Fibroblast of lung (primary cell): ENCODE measurements at regions not wholly inside any gene's neighbourhood (a gene's known extent, or its start where the extent isn't known, plus 50 kb on each side); places are given as distances from the start of the nearest gene placed in this dataset.

ENCODE experiments used
- DNase-seq, 2 donors: peaks; one replicate each; pipeline versions ENCODE4 v3.0.0 to v3.0.0-alpha.2; 2010; ENCODE audit warnings: low read depth in 2 of 2
- H2AFZ ChIP-seq: 2 replicates; pipeline ENCODE4 v1.5.1; 2012; ENCODE audit warnings: low read length, control low read depth, inconsistent platforms
- H3K27ac ChIP-seq: 2 replicates; pipeline ENCODE4 v1.5.1; 2011; ENCODE audit warnings: low read length, control low read depth; ENCODE audit not compliant: insufficient read depth
- H3K27me3 ChIP-seq: 2 replicates; pipeline ENCODE4 v1.5.1; 2011; ENCODE audit warnings: mild to moderate bottlenecking, low read length; ENCODE audit not compliant: control insufficient read depth, insufficient read depth
- H3K36me3 ChIP-seq: 2 replicates; pipeline ENCODE4 v1.5.1; 2011; ENCODE audit warnings: low read length; ENCODE audit not compliant: control insufficient read depth, insufficient read depth
- H3K4me1 ChIP-seq: 2 replicates; pipeline ENCODE4 v1.5.1; 2011; ENCODE audit warnings: low read length; ENCODE audit not compliant: control insufficient read depth, insufficient read depth; ENCODE audit errors: extremely low read depth
- H3K4me2 ChIP-seq: 2 replicates; pipeline ENCODE4 v1.5.1; 2011; ENCODE audit warnings: low read length, control low read depth; ENCODE audit not compliant: insufficient read depth; ENCODE audit errors: extremely low read depth
- H3K4me3 ChIP-seq, 4 experiments: fragments of 200-600 bp in 1 of 4; sonication (generic) in 1 of 4; replicated peaks in 1 of 4; 2 replicates each; pipeline ENCODE4 v1.5.1; 2011 to 2016; ENCODE audit warnings: low read length in 4 of 4, low read depth in 3 of 4, mild to moderate bottlenecking in 3 of 4, control low read depth in 2 of 4, inconsistent platforms in 1 of 4, mixed read lengths in 1 of 4; ENCODE audit not compliant: insufficient read depth in 1 of 4; ENCODE audit errors: control extremely low read depth in 1 of 4
- H3K79me2 ChIP-seq: 2 replicates; pipeline ENCODE4 v1.5.1; 2012; ENCODE audit warnings: mild to moderate bottlenecking, low read length, inconsistent platforms; ENCODE audit not compliant: control insufficient read depth, insufficient read depth
- H3K9ac ChIP-seq: 2 replicates; pipeline ENCODE4 v1.5.1; 2011; ENCODE audit warnings: mild to moderate bottlenecking, low read length, control low read depth; ENCODE audit not compliant: insufficient read depth
- H3K9me3 ChIP-seq: 2 replicates; pipeline ENCODE4 v1.5.1; 2012; ENCODE audit warnings: low read depth, low read length; ENCODE audit not compliant: control insufficient read depth, insufficient read depth
- H4K20me1 ChIP-seq: 2 replicates; pipeline ENCODE4 v1.5.1; 2011; ENCODE audit warnings: low read length; ENCODE audit not compliant: control insufficient read depth, insufficient read depth; ENCODE audit errors: extremely low read depth
- EZH2 ChIP-seq: IDR thresholded peaks from 2 replicates; pipeline ENCODE4 v1.5.1; 2012; ENCODE audit warnings: low read length, control low read depth, mild to moderate bottlenecking; ENCODE audit errors: missing control alignments
- TF ChIP-seq, protein P1 (sequence below), 2 donors: IDR thresholded peaks in 1 of 2; conservative IDR thresholded peaks in 1 of 2; 1 replicate in 1 of 2; 2 replicates in 1 of 2; pipeline ENCODE4 v1.5.1; 2011 to 2012; ENCODE audit warnings: low read length in 2 of 2, control low read depth in 1 of 2, inconsistent platforms in 1 of 2, low read depth in 1 of 2, mild to moderate bottlenecking in 1 of 2

DNA sequence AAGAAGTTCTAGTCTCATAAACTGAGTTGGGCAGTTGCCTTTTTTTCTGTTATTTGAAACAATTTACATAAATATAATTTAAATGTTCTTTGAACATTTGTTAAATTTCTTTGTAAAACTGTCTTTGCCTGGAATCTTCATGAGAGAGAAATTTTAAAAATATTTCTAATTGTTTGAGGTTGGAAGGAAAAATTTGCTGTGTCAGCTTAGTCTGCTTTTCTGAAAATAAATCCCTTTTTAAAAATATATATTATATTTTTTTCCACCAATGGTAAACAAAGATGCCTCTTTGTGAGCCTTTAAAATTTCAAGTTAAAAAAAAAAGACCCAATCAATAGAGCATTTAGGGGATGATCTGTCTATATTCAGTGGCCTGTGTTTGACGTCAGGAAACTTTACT is 542.7 kb downstream of the KIF4B start:
- DNase-seq: no peak

DNA sequence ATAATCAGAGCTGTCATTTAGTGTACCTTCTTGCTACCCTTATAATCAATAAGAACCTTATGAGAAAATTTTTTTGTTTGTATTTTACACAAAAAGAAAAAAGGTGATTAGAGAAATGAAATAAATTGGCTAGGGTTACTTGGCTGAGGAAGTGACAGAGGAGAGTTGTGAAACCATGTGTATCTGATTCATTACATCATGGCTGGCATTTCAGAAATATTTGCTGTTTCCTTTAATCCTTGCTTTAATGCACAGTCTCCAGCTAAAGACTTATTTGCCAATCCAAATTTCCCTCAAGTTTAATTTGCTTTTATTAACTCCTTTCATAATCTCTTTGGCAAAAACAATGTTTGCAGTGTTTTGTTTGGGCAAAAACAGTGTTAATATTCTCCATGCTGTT is 543.1 kb downstream of the KIF4B start:
- H4K20me1 ChIP-seq: no peaks in the 10 kb centered on the region
- DNase-seq: no peak
- TF ChIP-seq, protein P1, sequence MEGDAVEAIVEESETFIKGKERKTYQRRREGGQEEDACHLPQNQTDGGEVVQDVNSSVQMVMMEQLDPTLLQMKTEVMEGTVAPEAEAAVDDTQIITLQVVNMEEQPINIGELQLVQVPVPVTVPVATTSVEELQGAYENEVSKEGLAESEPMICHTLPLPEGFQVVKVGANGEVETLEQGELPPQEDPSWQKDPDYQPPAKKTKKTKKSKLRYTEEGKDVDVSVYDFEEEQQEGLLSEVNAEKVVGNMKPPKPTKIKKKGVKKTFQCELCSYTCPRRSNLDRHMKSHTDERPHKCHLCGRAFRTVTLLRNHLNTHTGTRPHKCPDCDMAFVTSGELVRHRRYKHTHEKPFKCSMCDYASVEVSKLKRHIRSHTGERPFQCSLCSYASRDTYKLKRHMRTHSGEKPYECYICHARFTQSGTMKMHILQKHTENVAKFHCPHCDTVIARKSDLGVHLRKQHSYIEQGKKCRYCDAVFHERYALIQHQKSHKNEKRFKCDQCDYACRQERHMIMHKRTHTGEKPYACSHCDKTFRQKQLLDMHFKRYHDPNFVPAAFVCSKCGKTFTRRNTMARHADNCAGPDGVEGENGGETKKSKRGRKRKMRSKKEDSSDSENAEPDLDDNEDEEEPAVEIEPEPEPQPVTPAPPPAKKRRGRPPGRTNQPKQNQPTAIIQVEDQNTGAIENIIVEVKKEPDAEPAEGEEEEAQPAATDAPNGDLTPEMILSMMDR (conservative IDR thresholded peaks at IDR 0.05 in 1 of 2, IDR thresholded peaks at IDR 0.05 in 1 of 2; ENCODE audit: low read depth in 1 of 2, low read length in 2 of 2): no peak
- TF ChIP-seq EZH2: no peak
- no peak overlapping the region for H3K4me3 ChIP-seq
- no peaks in the 10 kb centered on the region for H3K36me3 ChIP-seq
- H3K27me3 ChIP-seq: no peaks in the 10 kb centered on the region
- no peaks in the 10 kb centered on the region for H3K9me3 ChIP-seq
- H3K4me2 ChIP-seq: no peak overlapping the region
- no peaks in the 10 kb centered on the region for H3K4me1 ChIP-seq
- no peak overlapping the region for H3K9ac ChIP-seq
- H3K27ac ChIP-seq: no peak overlapping the region
- H2AFZ ChIP-seq: no peak overlapping the region
- no peaks in the 10 kb centered on the region for H3K79me2 ChIP-seq

More for the DNA sequence above, 542.7 kb downstream of the KIF4B start:
- Histone ChIP-seq H3K4me3 (no peak overlapping the region), H4K20me1 (no peaks in the 10 kb centered on the region), H3K4me2 (no peak overlapping the region), H3K27me3 (no peaks in the 10 kb centered on the region), H3K79me2 (no peaks in the 10 kb centered on the region), H2AFZ (no peak overlapping the region), H3K36me3 (no peaks in the 10 kb centered on the region), H3K9ac (no peak overlapping the region), H3K9me3 (no peaks in the 10 kb centered on the region), H3K4me1 (no peaks in the 10 kb centered on the region), H3K27ac (no peak overlapping the region)
- TF ChIP-seq, protein P1 (conservative IDR thresholded peaks at IDR 0.05 in 1 of 2, IDR thresholded peaks at IDR 0.05 in 1 of 2; ENCODE audit: low read depth in 1 of 2, low read length in 2 of 2): no peak
- TF ChIP-seq EZH2: no peak

DNA sequence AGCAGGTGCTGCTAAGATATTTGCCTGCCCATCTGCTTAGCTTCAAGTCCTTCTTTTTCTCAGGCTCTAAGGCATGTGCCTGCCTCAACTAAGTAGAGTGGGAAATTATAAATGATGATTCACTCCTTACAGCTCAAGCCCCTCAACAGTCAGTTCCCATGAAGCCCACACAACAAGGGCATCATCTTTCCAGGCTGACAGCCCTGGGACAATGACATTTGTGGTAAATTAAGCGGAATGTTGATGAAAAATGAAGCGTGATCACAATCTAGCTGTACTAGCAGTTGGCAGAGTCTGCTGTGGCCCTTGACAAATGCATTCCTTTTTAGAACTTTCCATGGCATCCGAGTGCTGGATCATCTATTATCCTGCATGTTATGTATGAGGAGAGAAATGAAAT is 548.6 kb downstream of the KIF4B start:
- H3K4me3 ChIP-seq: no peak overlapping the region
- H3K4me2 ChIP-seq: no peak overlapping the region
- H3K4me1 ChIP-seq: no peaks in the 10 kb centered on the region
- H3K27me3 ChIP-seq: no peaks in the 10 kb centered on the region
- H2AFZ ChIP-seq: no peak overlapping the region
- no peak overlapping the region for H3K9ac ChIP-seq
- H3K9me3 ChIP-seq: no peaks in the 10 kb centered on the region
- H3K79me2 ChIP-seq: no peaks in the 10 kb centered on the region
- no peak for TF ChIP-seq EZH2
- TF ChIP-seq, protein P1 (conservative IDR thresholded peaks at IDR 0.05 in 1 of 2, IDR thresholded peaks at IDR 0.05 in 1 of 2; ENCODE audit: low read depth in 1 of 2, low read length in 2 of 2): no peak
- no peak for DNase-seq
- H4K20me1 ChIP-seq: no peaks in the 10 kb centered on the region
- no peaks in the 10 kb centered on the region for H3K36me3 ChIP-seq
- no peak overlapping the region for H3K27ac ChIP-seq
